ENCODE measurements at regions not wholly inside any gene's neighbourhood (a gene's known extent, or its start where the extent isn't known, plus 50 kb on each side); places are given as distances from the start of the nearest gene placed in this dataset.

- TF ChIP-seq CTCF (IDR thresholded peaks at IDR 0.05) = no peak
- no peak for TF ChIP-seq ZFX (IDR thresholded peaks at IDR 0.05; ENCODE audit: borderline replicate concordance)
- H3K27ac ChIP-seq = no peak overlapping the region
Observed at GRCh38 chr11:92432515-92432914, 207.9 kb downstream of the FAT3 start.

- H3K27ac ChIP-seq = no peak overlapping the region
- no peak for TF ChIP-seq ZFX (IDR thresholded peaks at IDR 0.05; ENCODE audit: borderline replicate concordance)
- TF ChIP-seq CTCF (IDR thresholded peaks at IDR 0.05) = no peak
Observed at GRCh38 chr11:92436034-92436920, 211.7 kb downstream of the FAT3 start.

- no peak overlapping the region for H3K27ac ChIP-seq
- no peak for TF ChIP-seq ZFX (IDR thresholded peaks at IDR 0.05; ENCODE audit: borderline replicate concordance)
- no peak for TF ChIP-seq CTCF (IDR thresholded peaks at IDR 0.05)
Observed at GRCh38 chr11:92439133-92439532, 214.5 kb downstream of the FAT3 start.

GRCh38 chr11:92440701-92441442 is 216.3 kb downstream of the FAT3 start:
- TF ChIP-seq ZFX (IDR thresholded peaks at IDR 0.05; ENCODE audit: borderline replicate concordance) (no peak), CTCF (IDR thresholded peaks at IDR 0.05) (no peak)

GRCh38 chr11:92441443-92441726 is 216.8 kb downstream of the FAT3 start:
- H3K27ac ChIP-seq = no peak overlapping the region
- TF ChIP-seq CTCF (IDR thresholded peaks at IDR 0.05) = no peak
- no peak for TF ChIP-seq ZFX (IDR thresholded peaks at IDR 0.05; ENCODE audit: borderline replicate concordance)

More at GRCh38 chr11:92440701-92441442, 216.3 kb downstream of the FAT3 start:
- no peak overlapping the region for H3K27ac ChIP-seq

- TF ChIP-seq CTCF (IDR thresholded peaks at IDR 0.05) (no peak), ZFX (IDR thresholded peaks at IDR 0.05; ENCODE audit: borderline replicate concordance) (no peak)
- no peak overlapping the region for H3K27ac ChIP-seq
Observed at GRCh38 chr11:92443199-92443598, 218.6 kb downstream of the FAT3 start.

GRCh38 chr11:92447586-92447985 is 223.0 kb downstream of the FAT3 start:
- H3K27ac ChIP-seq = no peak overlapping the region
- TF ChIP-seq ZFX (IDR thresholded peaks at IDR 0.05; ENCODE audit: borderline replicate concordance) (no peak), CTCF (IDR thresholded peaks at IDR 0.05) (no peak)
